Neural progenitor cell (in vitro differentiated cells): ENCODE measurements at regions not wholly inside any gene's neighbourhood (a gene's known extent, or its start where the extent isn't known, plus 50 kb on each side); places are given as distances from the start of the nearest gene placed in this dataset.

Experiments used
- DNase-seq: peaks from one replicate; pipeline ENCODE4 v3.0.0-alpha.2; 2016; ENCODE audit warnings: low spot score
- H2AFZ ChIP-seq: fragments of 200-600 bp; sonication (generic); replicated peaks from 2 replicates; pipeline ENCODE4 v1.6.1; 2016; ENCODE audit warnings: antibody characterized with exemption
- H3F3A ChIP-seq: fragments of 200-600 bp; sonication (generic); 2 replicates; pipeline ENCODE4 v1.6.1; 2016; ENCODE audit warnings: antibody characterized with exemption, low read depth
- H3K27ac ChIP-seq: fragments of 200-600 bp; sonication (generic); 2 replicates; pipeline ENCODE4 v1.5.1; 2016; ENCODE audit warnings: mild to moderate bottlenecking
- H3K27me3 ChIP-seq: fragments of 200-600 bp; sonication (generic); 2 replicates; pipeline ENCODE4 v1.6.1; 2016; ENCODE audit warnings: mild to moderate bottlenecking, moderate library complexity
- H3K36me3 ChIP-seq: fragments of 200-600 bp; sonication (generic); 2 replicates; pipeline ENCODE4 v1.5.1; 2016
- H3K4me1 ChIP-seq: fragments of 200-600 bp; sonication (generic); 2 replicates; pipeline ENCODE4 v1.6.1; 2016; ENCODE audit warnings: mixed run types
- H3K4me2 ChIP-seq: fragments of 200-600 bp; sonication (generic); 2 replicates; pipeline ENCODE4 v1.6.1; 2016
- H3K4me3 ChIP-seq: fragments of 200-600 bp; sonication (generic); 2 replicates; pipeline ENCODE4 v1.5.1; 2016
- H3K79me2 ChIP-seq: fragments of 200-600 bp; sonication (generic); 2 replicates; pipeline ENCODE4 v1.6.1; 2016; ENCODE audit warnings: low read depth
- H3K9ac ChIP-seq: fragments of 200-600 bp; sonication (generic); 2 replicates; pipeline ENCODE4 v1.6.1; 2016
- H3K9me3 ChIP-seq: fragments of 200-600 bp; sonication (generic); 2 replicates; pipeline ENCODE4 v1.5.1; 2016; ENCODE audit warnings: low read depth
- H4K20me1 ChIP-seq: fragments of 200-600 bp; sonication (generic); 2 replicates; pipeline ENCODE4 v1.6.1; 2016; ENCODE audit warnings: low read depth
- H3K27ac Mint-ChIP-seq: 3 replicates; pipeline ENCODE4 v1.8.0; 2021; ENCODE audit warnings: mixed read lengths
- H3K27me3 Mint-ChIP-seq: 2 replicates; pipeline ENCODE4 v1.8.0; 2022; ENCODE audit warnings: low read depth, mild to moderate bottlenecking, inconsistent platforms, moderate library complexity, mixed read lengths; ENCODE audit not compliant: insufficient read depth
- H3K36me3 Mint-ChIP-seq: 3 replicates; pipeline ENCODE4 v1.8.0; 2021; ENCODE audit warnings: mixed read lengths
- H3K4me1 Mint-ChIP-seq: 3 replicates; pipeline ENCODE4 v1.8.0; 2021; ENCODE audit warnings: mixed read lengths
- H3K4me3 Mint-ChIP-seq: 3 replicates; pipeline ENCODE4 v1.8.0; 2021; ENCODE audit warnings: mild to moderate bottlenecking, moderate library complexity, mixed read lengths
- H3K9me3 Mint-ChIP-seq: 3 replicates; pipeline ENCODE4 v1.8.0; 2020; ENCODE audit warnings: mixed read lengths
- EZH2 ChIP-seq: fragments of 200-600 bp; sonication (generic); IDR thresholded peaks from 2 replicates; pipeline ENCODE4 v1.6.1; 2017; ENCODE audit warnings: antibody characterized with exemption, mild to moderate bottlenecking, moderate library complexity
- EZH2phosphoT487 ChIP-seq: fragments of 200-600 bp; sonication (generic); IDR thresholded peaks from 2 replicates; pipeline ENCODE4 v1.6.1; 2017; ENCODE audit warnings: antibody characterized with exemption
- TF ChIP-seq, protein P1 (sequence below): fragments of 200-600 bp; sonication (generic); IDR thresholded peaks from 2 replicates; pipeline ENCODE4 v1.5.1; 2017; ENCODE audit warnings: antibody characterized with exemption, mild to moderate bottlenecking

DNA sequence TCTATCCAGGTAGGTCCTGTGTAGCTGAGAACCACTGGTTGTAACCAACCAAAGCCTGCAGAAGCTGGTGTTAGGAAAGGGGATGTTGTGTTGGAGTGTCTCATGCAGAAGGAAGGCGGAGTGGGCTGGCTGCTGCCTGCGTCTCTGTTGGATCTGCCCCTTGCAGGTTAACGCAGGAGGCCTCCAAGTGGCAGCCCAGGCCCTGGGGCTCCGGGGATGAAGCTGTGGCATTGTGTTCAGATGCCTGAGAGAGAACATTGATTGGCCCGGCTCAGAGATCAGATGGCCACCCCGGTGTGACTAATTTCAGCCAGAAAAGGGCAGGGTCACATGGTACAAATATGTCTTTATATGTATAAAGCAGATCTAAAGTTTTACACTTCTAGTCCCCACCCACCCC lies 216.0 kb downstream of the GLI2 start:
- no peaks in the 10 kb centered on the region for H3K9me3 ChIP-seq
- no peak overlapping the region for H3K4me2 ChIP-seq
- no peak for TF ChIP-seq EZH2
- TF ChIP-seq, protein P1, sequence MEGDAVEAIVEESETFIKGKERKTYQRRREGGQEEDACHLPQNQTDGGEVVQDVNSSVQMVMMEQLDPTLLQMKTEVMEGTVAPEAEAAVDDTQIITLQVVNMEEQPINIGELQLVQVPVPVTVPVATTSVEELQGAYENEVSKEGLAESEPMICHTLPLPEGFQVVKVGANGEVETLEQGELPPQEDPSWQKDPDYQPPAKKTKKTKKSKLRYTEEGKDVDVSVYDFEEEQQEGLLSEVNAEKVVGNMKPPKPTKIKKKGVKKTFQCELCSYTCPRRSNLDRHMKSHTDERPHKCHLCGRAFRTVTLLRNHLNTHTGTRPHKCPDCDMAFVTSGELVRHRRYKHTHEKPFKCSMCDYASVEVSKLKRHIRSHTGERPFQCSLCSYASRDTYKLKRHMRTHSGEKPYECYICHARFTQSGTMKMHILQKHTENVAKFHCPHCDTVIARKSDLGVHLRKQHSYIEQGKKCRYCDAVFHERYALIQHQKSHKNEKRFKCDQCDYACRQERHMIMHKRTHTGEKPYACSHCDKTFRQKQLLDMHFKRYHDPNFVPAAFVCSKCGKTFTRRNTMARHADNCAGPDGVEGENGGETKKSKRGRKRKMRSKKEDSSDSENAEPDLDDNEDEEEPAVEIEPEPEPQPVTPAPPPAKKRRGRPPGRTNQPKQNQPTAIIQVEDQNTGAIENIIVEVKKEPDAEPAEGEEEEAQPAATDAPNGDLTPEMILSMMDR, result no peak
- no peak for TF ChIP-seq EZH2phosphoT487
- H3K27ac ChIP-seq, result no peak overlapping the region
- H3K4me3 ChIP-seq, result no peak overlapping the region
- no peaks in the 10 kb centered on the region for H3K36me3 ChIP-seq
- H4K20me1 ChIP-seq, result peaks cover 92% of the 10 kb centered on the region
- no peaks in the 10 kb centered on the region for H3K27me3 ChIP-seq
- Mint-ChIP-seq H3K27me3 (peaks cover 3% of the 10 kb centered on the region), H3K4me1 (peaks cover 48% of the 10 kb centered on the region), H3K27ac (peak overlapping the region; percentile 42), H3K36me3 (peaks cover 18% of the 10 kb centered on the region), H3K9me3 (no peaks in the 10 kb centered on the region), H3K4me3 (peak overlapping the region; percentile 3)
- no peak for DNase-seq
- no peaks in the 10 kb centered on the region for H3F3A ChIP-seq
- H3K9ac ChIP-seq, result no peak overlapping the region
- H2AFZ ChIP-seq, result no peak overlapping the region
- H3K4me1 ChIP-seq, result no peaks in the 10 kb centered on the region
- H3K79me2 ChIP-seq, result peaks cover 5% of the 10 kb centered on the region

DNA sequence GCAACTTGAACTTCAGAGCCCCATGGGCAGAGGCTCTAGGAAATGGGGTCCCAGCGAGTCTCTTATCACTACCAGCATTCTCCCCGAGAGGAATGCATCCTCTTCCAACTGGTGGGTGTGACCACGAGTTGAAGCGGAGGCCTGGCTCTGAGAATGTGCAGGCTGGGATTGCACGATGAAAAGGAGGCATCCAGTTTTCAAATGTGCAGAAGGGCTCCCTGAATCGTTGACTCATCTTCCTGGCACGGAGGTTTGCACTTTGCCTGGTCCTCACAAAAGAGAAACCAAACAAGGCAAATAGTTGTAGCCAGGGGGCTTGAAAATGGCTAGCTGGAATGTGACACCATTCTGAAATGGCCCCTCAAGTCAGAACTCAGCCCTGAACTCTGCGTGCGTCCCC lies 216.7 kb downstream of the GLI2 start:
- H3K4me3 Mint-ChIP-seq, result no peak overlapping the region
- TF ChIP-seq EZH2 (no peak), EZH2phosphoT487 (no peak)
- TF ChIP-seq, protein P1, result no peak
- Histone ChIP-seq H2AFZ (no peak overlapping the region), H3K9ac (no peak overlapping the region), H3K27ac (no peak overlapping the region), H3K4me2 (no peak overlapping the region), H3F3A (no peaks in the 10 kb centered on the region), H3K4me1 (no peaks in the 10 kb centered on the region), H3K79me2 (peaks cover 2% of the 10 kb centered on the region), H3K27me3 (no peaks in the 10 kb centered on the region), H4K20me1 (peaks cover 91% of the 10 kb centered on the region), H3K9me3 (no peaks in the 10 kb centered on the region), H3K4me3 (no peak overlapping the region), H3K36me3 (no peaks in the 10 kb centered on the region)
- H3K4me1 Mint-ChIP-seq, result peaks cover 48% of the 10 kb centered on the region
- DNase-seq, result no peak
- H3K36me3 Mint-ChIP-seq, result peaks cover 20% of the 10 kb centered on the region
- H3K27ac Mint-ChIP-seq, result no peak overlapping the region
- H3K9me3 Mint-ChIP-seq, result no peaks in the 10 kb centered on the region
- peaks cover 2% of the 10 kb centered on the region for H3K27me3 Mint-ChIP-seq

DNA sequence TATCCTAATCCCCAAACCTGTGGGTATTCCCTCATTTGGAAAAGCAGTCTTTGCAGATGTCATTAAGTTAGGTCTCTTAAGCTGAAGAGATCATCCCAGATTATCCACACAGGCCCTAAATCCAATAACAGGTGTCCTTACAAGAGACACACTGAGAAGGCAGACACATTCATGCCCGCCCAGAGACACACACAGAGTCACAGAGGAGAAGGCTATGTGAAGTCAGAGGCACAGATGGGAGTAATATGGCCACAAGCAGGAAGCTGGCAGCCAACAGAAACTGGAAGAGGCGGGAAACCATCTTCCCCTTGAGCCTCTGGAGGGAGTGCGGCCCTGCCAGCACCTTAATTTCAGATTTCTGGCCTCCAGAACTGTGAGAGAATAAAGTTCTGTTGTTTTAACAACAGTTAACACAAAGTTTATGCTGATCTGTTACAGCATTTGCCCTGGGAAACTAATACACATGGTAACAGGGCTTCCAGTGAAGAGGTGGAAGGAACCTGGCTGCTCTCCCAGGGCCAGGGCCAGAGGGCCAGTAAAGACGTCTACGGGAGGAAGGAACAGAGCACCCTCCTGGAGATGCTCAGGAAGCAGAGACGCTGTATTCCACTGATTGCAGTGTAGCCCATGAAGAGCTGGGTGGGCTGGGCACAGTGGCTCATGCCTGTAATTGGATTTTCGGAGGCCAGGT lies 217.5 kb downstream of the GLI2 start:
- H3K27ac Mint-ChIP-seq, result peak overlapping the region; percentile 70
- H3K27me3 Mint-ChIP-seq, result no peaks in the 10 kb centered on the region

More for the DNA sequence above, 217.5 kb downstream of the GLI2 start:
- no peaks in the 10 kb centered on the region for H3K9me3 Mint-ChIP-seq
- Histone ChIP-seq H3K36me3 (no peaks in the 10 kb centered on the region), H3K9ac (no peak overlapping the region), H3F3A (peaks cover 5% of the 10 kb centered on the region), H3K4me2 (no peak overlapping the region), H3K27ac (no peak overlapping the region), H3K79me2 (no peaks in the 10 kb centered on the region), H3K27me3 (no peaks in the 10 kb centered on the region), H3K9me3 (no peaks in the 10 kb centered on the region), H4K20me1 (peaks cover 89% of the 10 kb centered on the region), H2AFZ (no peak overlapping the region), H3K4me3 (no peak overlapping the region), H3K4me1 (no peaks in the 10 kb centered on the region)
- H3K4me1 Mint-ChIP-seq, result peaks cover 48% of the 10 kb centered on the region
- peaks cover 22% of the 10 kb centered on the region for H3K36me3 Mint-ChIP-seq
- no peak for TF ChIP-seq EZH2
- TF ChIP-seq EZH2phosphoT487, result no peak
- TF ChIP-seq, protein P1, result no peak
- DNase-seq, result no peak
- no peak overlapping the region for H3K4me3 Mint-ChIP-seq
